ENCODE measurements at regions not wholly inside any gene's neighbourhood (a gene's known extent, or its start where the extent isn't known, plus 50 kb on each side); places are given as distances from the start of the nearest gene placed in this dataset.

GRCh38 chr4:62627671-62628070 lies 1427.5 kb downstream of the ADGRL3 start:
- DNase-seq (ENCODE audit: low spot score): no peak
- Histone ChIP-seq H3K4me3 (no peak overlapping the region), H3K27me3 (no peaks in the 10 kb centered on the region), H3K4me1 (no peaks in the 10 kb centered on the region), H3K9me3 (no peaks in the 10 kb centered on the region), H3K36me3 (no peaks in the 10 kb centered on the region), H3K27ac (no peak overlapping the region)
- no peak for TF ChIP-seq CTCF (IDR thresholded peaks at IDR 0.05)

GRCh38 chr4:62627141-62627540 lies 1427.0 kb downstream of the ADGRL3 start:
- DNase-seq (ENCODE audit: low spot score): no peak
- no peaks in the 10 kb centered on the region for H3K27me3 ChIP-seq
- no peak overlapping the region for H3K27ac ChIP-seq
- H3K9me3 ChIP-seq: no peaks in the 10 kb centered on the region
- no peak overlapping the region for H3K4me3 ChIP-seq
- no peak for TF ChIP-seq CTCF (IDR thresholded peaks at IDR 0.05)
- no peaks in the 10 kb centered on the region for H3K4me1 ChIP-seq
- no peaks in the 10 kb centered on the region for H3K36me3 ChIP-seq

- Histone ChIP-seq H3K9me3 (no peaks in the 10 kb centered on the region), H3K4me1 (no peaks in the 10 kb centered on the region), H3K27ac (no peak overlapping the region), H3K27me3 (no peaks in the 10 kb centered on the region), H3K36me3 (no peaks in the 10 kb centered on the region), H3K4me3 (no peak overlapping the region)
- no peak for TF ChIP-seq CTCF (IDR thresholded peaks at IDR 0.05)
- DNase-seq (ENCODE audit: low spot score): no peak
These were observed 1422.0 kb downstream of the ADGRL3 start for GRCh38 chr4:62622089-62622488.

GRCh38 chr4:62619971-62620370 lies 1419.8 kb downstream of the ADGRL3 start:
- Histone ChIP-seq H3K27me3 (no peaks in the 10 kb centered on the region), H3K4me1 (no peaks in the 10 kb centered on the region), H3K27ac (no peak overlapping the region), H3K9me3 (no peaks in the 10 kb centered on the region), H3K4me3 (no peak overlapping the region), H3K36me3 (no peaks in the 10 kb centered on the region)
- DNase-seq (ENCODE audit: low spot score): no peak
- no peak for TF ChIP-seq CTCF (IDR thresholded peaks at IDR 0.05)

GRCh38 chr4:62618042-62618441 lies 1417.9 kb downstream of the ADGRL3 start:
- DNase-seq (ENCODE audit: low spot score): no peak

More at GRCh38 chr4:62618042-62618441, 1417.9 kb downstream of the ADGRL3 start:
- H3K4me3 ChIP-seq: no peak overlapping the region
- H3K9me3 ChIP-seq: no peaks in the 10 kb centered on the region
- no peaks in the 10 kb centered on the region for H3K4me1 ChIP-seq
- no peaks in the 10 kb centered on the region for H3K36me3 ChIP-seq
- no peaks in the 10 kb centered on the region for H3K27me3 ChIP-seq
- H3K27ac ChIP-seq: no peak overlapping the region
- TF ChIP-seq CTCF (IDR thresholded peaks at IDR 0.05): no peak
